SK-N-SH treated with all-trans-retinoic acid at 6 μM for 48 hours (cell line): ENCODE measurements at regions not wholly inside any gene's neighbourhood (a gene's known extent, or its start where the extent isn't known, plus 50 kb on each side); places are given as distances from the start of the nearest gene placed in this dataset.

Experiments
- ATAC-seq: fragments of 200-7000 bp; cut with Tn5 transposase; 3 replicates; pipeline ENCODE4 v1.9.1; 2020; ENCODE audit warnings: mild to moderate bottlenecking, moderate library complexity
- ARNTL ChIP-seq: fragments of 450-650 bp; formaldehyde crosslinking; IDR thresholded peaks from 2 replicates; pipeline ENCODE4 v1.5.0; 2020; ENCODE audit warnings: low read depth, mild to moderate bottlenecking, moderate library complexity, borderline replicate concordance
- BACH2 ChIP-seq: fragments of 250-450 bp; sonication (Bioruptor Pico); IDR thresholded peaks from 2 replicates; pipeline ENCODE4 v1.9.0; 2021; ENCODE audit warnings: mild to moderate bottlenecking, borderline replicate concordance
- CREB5 ChIP-seq: fragments of 250-450 bp; sonication (Bioruptor Pico); IDR thresholded peaks from 2 replicates; pipeline ENCODE4 v1.5.1; 2020; ENCODE audit warnings: low read depth, mild to moderate bottlenecking, moderate library complexity
- CSDC2 ChIP-seq: fragments of 250-450 bp; sonication (Bioruptor Pico); IDR thresholded peaks from 2 replicates; pipeline ENCODE4 v1.5.0; 2020; ENCODE audit warnings: mild to moderate bottlenecking, moderate library complexity
- CSRNP3 ChIP-seq: fragments of 250-450 bp; sonication (Bioruptor Pico); IDR thresholded peaks from 2 replicates; pipeline ENCODE4 v1.5.1; 2021; ENCODE audit warnings: mild to moderate bottlenecking, moderate library complexity
- ESRRG ChIP-seq: fragments of 250-450 bp; sonication (Bioruptor Pico); IDR thresholded peaks from 2 replicates; pipeline ENCODE4 v1.6.1; 2021; ENCODE audit warnings: mild to moderate bottlenecking
- GLIS3 ChIP-seq: fragments of 250-450 bp; sonication (Bioruptor Pico); IDR thresholded peaks from 2 replicates; pipeline ENCODE4 v1.5.0; 2020; ENCODE audit warnings: mild to moderate bottlenecking, moderate library complexity
- ISL1 ChIP-seq: fragments of 250-450 bp; sonication (Bioruptor Pico); IDR thresholded peaks from 2 replicates; pipeline ENCODE4 v2.1.2; 2022; ENCODE audit warnings: mild to moderate bottlenecking, moderate library complexity
- OSR1 ChIP-seq: fragments of 250-450 bp; sonication (Bioruptor Pico); IDR thresholded peaks from 2 replicates; pipeline ENCODE4 v1.8.0; 2022; ENCODE audit warnings: moderate library complexity, mild to moderate bottlenecking, inconsistent platforms
- PATZ1 ChIP-seq: fragments of 250-450 bp; sonication (Bioruptor Pico); IDR thresholded peaks from 2 replicates; pipeline ENCODE4 v1.8.0; 2020; ENCODE audit warnings: mild to moderate bottlenecking, moderate library complexity, borderline replicate concordance
- POU6F1 ChIP-seq: fragments of 250-450 bp; sonication (Bioruptor Pico); IDR thresholded peaks from 2 replicates; pipeline ENCODE4 v1.8.0; 2021; ENCODE audit warnings: low read depth, mild to moderate bottlenecking, moderate library complexity, borderline replicate concordance
- PPARA ChIP-seq: fragments of 250-450 bp; sonication (Bioruptor Pico); IDR thresholded peaks from 2 replicates; pipeline ENCODE4 v1.5.0; 2020; ENCODE audit warnings: mild to moderate bottlenecking, borderline replicate concordance
- RARB ChIP-seq: fragments of 250-450 bp; sonication (Bioruptor Pico); IDR thresholded peaks from 2 replicates; pipeline ENCODE4 v1.8.0; 2021; ENCODE audit warnings: mild to moderate bottlenecking, moderate library complexity
- SNAI2 ChIP-seq: fragments of 250-450 bp; sonication (Bioruptor Pico); IDR thresholded peaks from 2 replicates; pipeline ENCODE4 v1.5.0; 2020; ENCODE audit warnings: mild to moderate bottlenecking, moderate library complexity
- TCF4 ChIP-seq: fragments of 250-450 bp; sonication (Bioruptor Pico); IDR thresholded peaks from 2 replicates; pipeline ENCODE4 v1.8.0; 2021; ENCODE audit warnings: mild to moderate bottlenecking, moderate library complexity, borderline replicate concordance
- TOX ChIP-seq: fragments of 250-450 bp; sonication (Bioruptor Pico); IDR thresholded peaks from 2 replicates; pipeline ENCODE4 v1.8.0; 2021; ENCODE audit warnings: mild to moderate bottlenecking, moderate library complexity, borderline replicate concordance
- TSHZ2 ChIP-seq: fragments of 250-450 bp; sonication (Bioruptor Pico); IDR thresholded peaks from 2 replicates; pipeline ENCODE4 v1.5.0; 2020; ENCODE audit warnings: mild to moderate bottlenecking, moderate library complexity
- ZC3H10 ChIP-seq: fragments of 250-450 bp; sonication (Bioruptor Pico); IDR thresholded peaks from 2 replicates; pipeline ENCODE4 v1.5.1; 2021; ENCODE audit warnings: mild to moderate bottlenecking, moderate library complexity
- ZFP3 ChIP-seq: fragments of 250-450 bp; sonication (Bioruptor Pico); IDR thresholded peaks from 2 replicates; pipeline ENCODE4 v1.5.0; 2020; ENCODE audit warnings: mild to moderate bottlenecking, moderate library complexity
- ZFP30 ChIP-seq: fragments of 450-650 bp; formaldehyde crosslinking; IDR thresholded peaks from 2 replicates; pipeline ENCODE4 v1.5.0; 2022; ENCODE audit warnings: mild to moderate bottlenecking, moderate library complexity
- ZNF565 ChIP-seq: fragments of 450-650 bp; formaldehyde crosslinking; conservative IDR thresholded peaks from 2 replicates; pipeline ENCODE4 v1.5.0; 2020; ENCODE audit warnings: low read depth, mild to moderate bottlenecking, moderate library complexity
- ZNF70 ChIP-seq: fragments of 450-650 bp; formaldehyde crosslinking; IDR thresholded peaks from 2 replicates; pipeline ENCODE4 v1.5.0; 2020; ENCODE audit warnings: mild to moderate bottlenecking, moderate library complexity
- ZNF8 ChIP-seq: fragments of 450-650 bp; formaldehyde crosslinking; IDR thresholded peaks from 2 replicates; pipeline ENCODE4 v1.5.0; 2020; ENCODE audit warnings: mild to moderate bottlenecking, moderate library complexity

GRCh38 chr3:182035324-182035723 is 323.6 kb downstream of the SOX2 start:
- no peak for ATAC-seq
- TF ChIP-seq TCF4 (0 out of 2 replicates have a peak, but pooled peaks have one; percentile 12), OSR1 (CRISPR knock-in tag) (no peak)

GRCh38 chr3:182036382-182036781 is 324.7 kb downstream of the SOX2 start:
- no peak for TF ChIP-seq OSR1 (CRISPR knock-in tag)
- TF ChIP-seq ARNTL (CRISPR knock-in tag), result no peak
- TF ChIP-seq ZNF70 (CRISPR knock-in tag), result no peak
- TF ChIP-seq, all 23 proteins: peak for 0
- ATAC-seq, result no peak

- TF ChIP-seq ARNTL (CRISPR knock-in tag) (no peak), ZFP3 (CRISPR knock-in tag) (no peak), ZNF8 (CRISPR knock-in tag) (no peak), ISL1 (no peak), SNAI2 (no peak), BACH2 (CRISPR knock-in tag) (no peak), TOX (no peak), RARB (no peak), ZC3H10 (CRISPR knock-in tag) (no peak)
- no peak for ATAC-seq
These were observed 330.1 kb downstream of the SOX2 start for GRCh38 chr3:182041668-182042291.

GRCh38 chr3:182045736-182046135 is 334.0 kb downstream of the SOX2 start:
- TF ChIP-seq CSDC2 (CRISPR knock-in tag) (no peak), OSR1 (CRISPR knock-in tag) (no peak), GLIS3 (CRISPR knock-in tag) (no peak), TSHZ2 (CRISPR knock-in tag) (no peak), RARB (no peak), SNAI2 (no peak), ZNF8 (CRISPR knock-in tag) (no peak), TOX (no peak), ESRRG (CRISPR knock-in tag) (no peak), ZNF70 (CRISPR knock-in tag) (no peak), CSRNP3 (CRISPR knock-in tag) (no peak), ZNF565 (CRISPR knock-in tag) (no peak), BACH2 (CRISPR knock-in tag) (no peak), CREB5 (CRISPR knock-in tag) (no peak), TCF4 (no peak), ZFP3 (CRISPR knock-in tag) (no peak), ISL1 (no peak), ARNTL (CRISPR knock-in tag) (no peak)
- TF ChIP-seq, all 23 proteins: peak for 0
- ATAC-seq, result no peak

GRCh38 chr3:182046166-182046764 is 334.5 kb downstream of the SOX2 start:
- ATAC-seq, result no peak
- TF ChIP-seq ZFP3 (CRISPR knock-in tag) (no peak), ESRRG (CRISPR knock-in tag) (no peak), ISL1 (no peak), ZC3H10 (CRISPR knock-in tag) (no peak), TOX (no peak), RARB (no peak), BACH2 (CRISPR knock-in tag) (no peak), TCF4 (no peak), POU6F1 (CRISPR knock-in tag) (no peak), SNAI2 (no peak), PPARA (CRISPR knock-in tag) (no peak), ZFP30 (CRISPR knock-in tag) (no peak), GLIS3 (CRISPR knock-in tag) (no peak), PATZ1 (CRISPR knock-in tag) (no peak)
